ENCODE measurements at regions not wholly inside any gene's neighbourhood (a gene's known extent, or its start where the extent isn't known, plus 50 kb on each side); places are given as distances from the start of the nearest gene placed in this dataset.

DNA sequence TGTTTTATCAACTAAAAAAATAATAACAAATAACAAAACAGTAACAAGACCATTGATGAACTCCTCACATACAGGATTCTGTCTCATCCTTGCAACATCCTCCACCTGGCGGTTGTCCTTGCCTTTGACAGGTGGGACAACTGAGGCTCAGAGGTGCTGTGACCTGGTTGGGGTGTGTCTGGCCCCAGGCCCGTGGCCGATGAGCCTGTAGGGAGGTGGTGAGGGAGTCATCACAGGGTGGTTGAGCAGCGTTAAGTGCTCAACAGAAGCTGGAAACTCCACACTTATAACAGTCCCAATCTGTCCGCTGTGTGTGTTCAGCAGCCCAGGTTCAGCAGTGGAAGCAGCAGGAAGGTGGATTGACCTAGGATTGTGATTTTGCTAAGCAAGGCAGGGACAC lies 131.6 kb upstream of the RAB12 start:
- Histone ChIP-seq H3K36me3 (ENCODE audit: control insufficient read depth in 3 of 3, insufficient read depth in 3 of 3, low read length in 3 of 3) (no peaks in the 10 kb centered on the region), H3K4me1 (ENCODE audit: control insufficient read depth in 3 of 3, insufficient read depth in 3 of 3, low read length in 3 of 3) (no peaks in the 10 kb centered on the region), H3K9me3 (ENCODE audit: control insufficient read depth in 3 of 3, low read length in 3 of 3) (no peaks in the 10 kb centered on the region), H3K27ac (ENCODE audit: low read depth, low read length) (no peak overlapping the region), H3K27me3 (ENCODE audit: control insufficient read depth in 3 of 3, insufficient read depth in 3 of 3, low read length in 3 of 3) (peaks cover 0 to 4% (median 0%) of the 10 kb centered on the region in 3 donors), H3K9ac (ENCODE audit: low read depth in 1 of 3, low read length in 3 of 3) (no peak overlapping the region), H3K4me3 (ENCODE audit: low read length in 3 of 3) (no peak overlapping the region)

- H3K4me3 ChIP-seq (ENCODE audit: low read length in 3 of 3), result no peak overlapping the region
- peaks cover 0 to 4% (median 0%) of the 10 kb centered on the region in 3 donors for H3K27me3 ChIP-seq (ENCODE audit: control insufficient read depth in 3 of 3, insufficient read depth in 3 of 3, low read length in 3 of 3)
- no peak overlapping the region for H3K9ac ChIP-seq (ENCODE audit: low read depth in 1 of 3, low read length in 3 of 3)
- no peak overlapping the region for H3K27ac ChIP-seq (ENCODE audit: low read depth, low read length)
- H3K9me3 ChIP-seq (ENCODE audit: control insufficient read depth in 3 of 3, low read length in 3 of 3), result no peaks in the 10 kb centered on the region
- no peaks in the 10 kb centered on the region for H3K4me1 ChIP-seq (ENCODE audit: control insufficient read depth in 3 of 3, insufficient read depth in 3 of 3, low read length in 3 of 3)
- no peaks in the 10 kb centered on the region for H3K36me3 ChIP-seq (ENCODE audit: control insufficient read depth in 3 of 3, insufficient read depth in 3 of 3, low read length in 3 of 3)
Observed at GRCh38 chr18:8478166-8478967, 130.9 kb upstream of the RAB12 start.

DNA sequence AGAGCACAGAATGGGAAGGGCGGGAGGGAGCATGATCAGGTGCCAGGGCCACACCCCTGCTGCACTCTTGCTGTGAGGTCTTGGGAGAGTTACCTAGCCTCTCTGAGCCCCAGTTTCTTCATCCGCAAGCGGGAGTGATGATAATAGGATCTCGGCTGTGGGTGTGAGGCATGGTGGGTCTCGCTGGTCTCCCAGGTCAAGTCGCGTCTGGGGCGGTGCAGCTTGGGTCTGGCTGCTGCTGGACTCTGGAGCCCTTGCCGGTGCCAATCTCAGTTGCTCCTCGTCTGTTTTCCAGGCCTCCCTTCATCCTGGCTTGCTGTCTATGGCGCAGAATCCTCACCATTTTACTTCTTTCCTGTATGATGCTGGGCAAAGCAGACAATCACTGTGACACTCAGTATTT lies 130.3 kb upstream of the RAB12 start:
- H3K27me3 ChIP-seq (ENCODE audit: control insufficient read depth in 3 of 3, insufficient read depth in 3 of 3, low read length in 3 of 3), result peaks cover 0 to 4% (median 0%) of the 10 kb centered on the region in 3 donors
- H3K36me3 ChIP-seq (ENCODE audit: control insufficient read depth in 3 of 3, insufficient read depth in 3 of 3, low read length in 3 of 3), result no peaks in the 10 kb centered on the region
- no peaks in the 10 kb centered on the region for H3K4me1 ChIP-seq (ENCODE audit: control insufficient read depth in 3 of 3, insufficient read depth in 3 of 3, low read length in 3 of 3)
- no peak overlapping the region for H3K27ac ChIP-seq (ENCODE audit: low read depth, low read length)
- no peaks in the 10 kb centered on the region for H3K9me3 ChIP-seq (ENCODE audit: control insufficient read depth in 3 of 3, low read length in 3 of 3)
- no peak overlapping the region for H3K4me3 ChIP-seq (ENCODE audit: low read length in 3 of 3)
- no peak overlapping the region for H3K9ac ChIP-seq (ENCODE audit: low read depth in 1 of 3, low read length in 3 of 3)

DNA sequence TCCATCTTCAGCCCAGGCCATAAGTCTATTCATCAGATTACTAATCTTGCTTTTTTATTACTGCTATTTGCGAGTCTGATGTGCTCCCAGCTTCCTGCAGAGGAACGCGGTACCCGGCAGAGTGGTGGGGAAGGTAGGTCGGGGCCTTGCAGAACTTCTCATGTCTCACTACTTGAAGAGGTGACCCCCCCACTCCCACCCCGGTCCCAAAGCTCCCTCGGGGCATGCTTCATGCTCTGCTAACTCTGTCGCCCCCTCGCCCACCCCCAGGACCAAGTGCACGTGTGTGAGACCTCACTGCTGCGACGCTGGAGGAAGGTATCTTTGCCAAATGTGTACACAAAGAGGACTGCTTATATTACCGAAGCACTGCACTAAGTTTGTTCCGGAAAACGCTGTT lies 129.4 kb upstream of the RAB12 start:
- Histone ChIP-seq H3K27me3 (ENCODE audit: control insufficient read depth in 3 of 3, insufficient read depth in 3 of 3, low read length in 3 of 3) (peaks cover 0 to 4% (median 0%) of the 10 kb centered on the region in 3 donors), H3K9ac (ENCODE audit: low read depth in 1 of 3, low read length in 3 of 3) (no peak overlapping the region), H3K9me3 (ENCODE audit: control insufficient read depth in 3 of 3, low read length in 3 of 3) (no peaks in the 10 kb centered on the region), H3K27ac (ENCODE audit: low read depth, low read length) (no peak overlapping the region), H3K4me1 (ENCODE audit: control insufficient read depth in 3 of 3, insufficient read depth in 3 of 3, low read length in 3 of 3) (no peaks in the 10 kb centered on the region), H3K4me3 (ENCODE audit: low read length in 3 of 3) (no peak overlapping the region), H3K36me3 (ENCODE audit: control insufficient read depth in 3 of 3, insufficient read depth in 3 of 3, low read length in 3 of 3) (no peaks in the 10 kb centered on the region)

GRCh38 chr18:8480506-8481328 lies 128.5 kb upstream of the RAB12 start:
- H3K36me3 ChIP-seq (ENCODE audit: control insufficient read depth in 3 of 3, insufficient read depth in 3 of 3, low read length in 3 of 3), result no peaks in the 10 kb centered on the region
- H3K9me3 ChIP-seq (ENCODE audit: control insufficient read depth in 3 of 3, low read length in 3 of 3), result no peaks in the 10 kb centered on the region
- no peak overlapping the region for H3K4me3 ChIP-seq (ENCODE audit: low read length in 3 of 3)
- H3K9ac ChIP-seq (ENCODE audit: low read depth in 1 of 3, low read length in 3 of 3), result no peak overlapping the region
- no peaks in the 10 kb centered on the region for H3K4me1 ChIP-seq (ENCODE audit: control insufficient read depth in 3 of 3, insufficient read depth in 3 of 3, low read length in 3 of 3)
- H3K27me3 ChIP-seq (ENCODE audit: control insufficient read depth in 3 of 3, insufficient read depth in 3 of 3, low read length in 3 of 3), result peaks cover 0 to 4% (median 0%) of the 10 kb centered on the region in 3 donors
- no peak overlapping the region for H3K27ac ChIP-seq (ENCODE audit: low read depth, low read length)

DNA sequence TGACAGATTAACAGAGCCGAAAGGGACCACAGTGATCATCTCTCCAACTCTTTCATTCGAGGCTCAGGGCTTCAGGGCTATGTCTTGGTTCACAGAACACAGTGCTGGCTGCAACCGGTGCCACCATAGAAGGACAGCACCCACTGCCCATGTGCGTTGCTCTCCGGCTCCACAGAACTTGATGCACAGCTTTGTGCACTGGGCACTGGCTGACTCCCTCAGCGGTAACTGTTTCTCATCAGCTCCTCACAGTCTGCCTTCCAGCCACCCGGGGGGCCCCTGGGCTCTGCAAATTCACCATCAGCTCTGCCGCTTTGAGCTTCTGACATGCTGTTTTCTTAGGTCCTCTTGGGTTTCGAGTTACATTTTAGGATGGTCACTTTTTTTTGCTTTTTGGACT lies 124.3 kb upstream of the RAB12 start:
- Histone ChIP-seq H3K27ac (ENCODE audit: low read depth, low read length) (no peak overlapping the region), H3K36me3 (ENCODE audit: control insufficient read depth in 3 of 3, insufficient read depth in 3 of 3, low read length in 3 of 3) (no peaks in the 10 kb centered on the region), H3K27me3 (ENCODE audit: control insufficient read depth in 3 of 3, insufficient read depth in 3 of 3, low read length in 3 of 3) (no peaks in the 10 kb centered on the region), H3K4me3 (ENCODE audit: low read length in 3 of 3) (no peak overlapping the region), H3K9ac (ENCODE audit: low read depth in 1 of 3, low read length in 3 of 3) (no peak overlapping the region), H3K4me1 (ENCODE audit: control insufficient read depth in 3 of 3, insufficient read depth in 3 of 3, low read length in 3 of 3) (no peaks in the 10 kb centered on the region), H3K9me3 (ENCODE audit: control insufficient read depth in 3 of 3, low read length in 3 of 3) (no peaks in the 10 kb centered on the region)

DNA sequence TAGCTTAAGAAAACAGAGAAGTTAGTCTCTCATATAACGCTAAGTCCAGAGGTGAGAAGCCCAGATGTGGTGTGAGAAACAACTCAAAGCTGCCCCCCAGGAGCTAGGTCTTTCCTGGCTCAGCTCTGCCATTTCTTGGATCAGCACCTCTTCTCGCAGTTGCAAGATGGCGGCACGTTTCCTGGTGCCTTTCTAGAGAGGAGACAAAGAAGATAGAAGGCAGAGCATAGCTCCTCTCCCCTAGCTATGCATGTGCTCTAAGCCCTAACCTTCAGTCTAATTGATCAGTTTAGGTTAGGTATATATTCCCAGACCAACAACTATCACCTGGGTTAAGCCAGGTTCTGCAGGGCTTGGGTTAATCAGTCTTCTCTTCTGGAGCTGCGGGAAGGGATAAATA lies 119.5 kb upstream of the RAB12 start:
- no peak overlapping the region for H3K4me3 ChIP-seq (ENCODE audit: low read length in 3 of 3)
- peaks cover 0 to 2% (median 0%) of the 10 kb centered on the region in 3 donors for H3K9me3 ChIP-seq (ENCODE audit: control insufficient read depth in 3 of 3, low read length in 3 of 3)
- H3K4me1 ChIP-seq (ENCODE audit: control insufficient read depth in 3 of 3, insufficient read depth in 3 of 3, low read length in 3 of 3), result no peaks in the 10 kb centered on the region
- peaks cover 0 to 8% (median 3%) of the 10 kb centered on the region in 3 donors for H3K27me3 ChIP-seq (ENCODE audit: control insufficient read depth in 3 of 3, insufficient read depth in 3 of 3, low read length in 3 of 3)
- H3K9ac ChIP-seq (ENCODE audit: low read depth in 1 of 3, low read length in 3 of 3), result no peak overlapping the region
- no peaks in the 10 kb centered on the region for H3K36me3 ChIP-seq (ENCODE audit: control insufficient read depth in 3 of 3, insufficient read depth in 3 of 3, low read length in 3 of 3)
- H3K27ac ChIP-seq (ENCODE audit: low read depth, low read length), result no peak overlapping the region

GRCh38 chr18:8491516-8491915 lies 117.7 kb upstream of the RAB12 start:
- H3K4me1 ChIP-seq (ENCODE audit: control insufficient read depth in 3 of 3, insufficient read depth in 3 of 3, low read length in 3 of 3), result no peaks in the 10 kb centered on the region
- H3K4me3 ChIP-seq (ENCODE audit: low read length in 3 of 3), result no peak overlapping the region
- peaks cover 0 to 14% (median 3%) of the 10 kb centered on the region in 3 donors for H3K27me3 ChIP-seq (ENCODE audit: control insufficient read depth in 3 of 3, insufficient read depth in 3 of 3, low read length in 3 of 3)
- H3K27ac ChIP-seq (ENCODE audit: low read depth, low read length), result no peak overlapping the region
- peaks cover 0 to 2% (median 0%) of the 10 kb centered on the region in 3 donors for H3K9me3 ChIP-seq (ENCODE audit: control insufficient read depth in 3 of 3, low read length in 3 of 3)
- H3K36me3 ChIP-seq (ENCODE audit: control insufficient read depth in 3 of 3, insufficient read depth in 3 of 3, low read length in 3 of 3), result no peaks in the 10 kb centered on the region
- no peak overlapping the region for H3K9ac ChIP-seq (ENCODE audit: low read depth in 1 of 3, low read length in 3 of 3)

- no peak overlapping the region for H3K9ac ChIP-seq (ENCODE audit: low read depth in 1 of 3, low read length in 3 of 3)
- H3K36me3 ChIP-seq (ENCODE audit: control insufficient read depth in 3 of 3, insufficient read depth in 3 of 3, low read length in 3 of 3), result no peaks in the 10 kb centered on the region
- peaks cover 0 to 2% (median 0%) of the 10 kb centered on the region in 3 donors for H3K9me3 ChIP-seq (ENCODE audit: control insufficient read depth in 3 of 3, low read length in 3 of 3)
- H3K4me3 ChIP-seq (ENCODE audit: low read length in 3 of 3), result no peak overlapping the region
- no peak overlapping the region for H3K27ac ChIP-seq (ENCODE audit: low read depth, low read length)
- H3K27me3 ChIP-seq (ENCODE audit: control insufficient read depth in 3 of 3, insufficient read depth in 3 of 3, low read length in 3 of 3), result peaks cover 0 to 14% (median 3%) of the 10 kb centered on the region in 3 donors
- no peaks in the 10 kb centered on the region for H3K4me1 ChIP-seq (ENCODE audit: control insufficient read depth in 3 of 3, insufficient read depth in 3 of 3, low read length in 3 of 3)
Observed at GRCh38 chr18:8493141-8493540, 116.1 kb upstream of the RAB12 start.

DNA sequence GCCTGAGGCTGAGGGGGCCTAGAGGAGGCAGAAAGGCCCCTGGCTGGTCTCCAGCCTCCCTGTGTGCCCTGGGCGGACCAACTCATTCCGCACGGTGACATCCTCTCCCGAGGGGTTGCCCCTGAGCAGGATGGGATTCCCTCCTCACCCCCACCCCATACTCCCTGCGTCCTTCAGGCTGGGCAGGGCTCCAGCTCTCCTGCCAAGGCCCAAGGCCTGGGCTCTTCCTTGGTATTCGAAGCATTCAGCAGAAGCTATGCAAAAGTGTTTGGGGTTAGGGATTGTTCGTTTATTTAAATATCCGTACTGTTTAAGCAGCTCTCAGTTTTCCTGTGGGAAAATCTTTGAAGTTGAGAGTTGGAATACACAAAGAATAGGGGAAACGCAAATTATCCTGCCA lies 113.1 kb upstream of the RAB12 start:
- H3K9ac ChIP-seq (ENCODE audit: low read depth in 1 of 3, low read length in 3 of 3), result no peak overlapping the region
- H3K4me1 ChIP-seq (ENCODE audit: control insufficient read depth in 3 of 3, insufficient read depth in 3 of 3, low read length in 3 of 3), result peaks cover 3 to 14% (median 3%) of the 10 kb centered on the region in 3 donors
- H3K27ac ChIP-seq (ENCODE audit: low read depth, low read length), result no peak overlapping the region
- H3K27me3 ChIP-seq (ENCODE audit: control insufficient read depth in 3 of 3, insufficient read depth in 3 of 3, low read length in 3 of 3), result peaks cover 0 to 15% (median 14%) of the 10 kb centered on the region in 3 donors
- no peaks in the 10 kb centered on the region for H3K36me3 ChIP-seq (ENCODE audit: control insufficient read depth in 3 of 3, insufficient read depth in 3 of 3, low read length in 3 of 3)
- no peak overlapping the region for H3K4me3 ChIP-seq (ENCODE audit: low read length in 3 of 3)
- H3K9me3 ChIP-seq (ENCODE audit: control insufficient read depth in 3 of 3, low read length in 3 of 3), result peaks cover 0 to 2% (median 0%) of the 10 kb centered on the region in 3 donors
